PC-9 (cell line): ENCODE measurements at regions not wholly inside any gene's neighbourhood (a gene's known extent, or its start where the extent isn't known, plus 50 kb on each side); places are given as distances from the start of the nearest gene placed in this dataset.

Experiments used
- BruUV-seq: library from RNA; stranded (reverse); fragments of 400-500 nt; replicated peaks from 2 replicates; lab custom pipeline; 2021; lab: Mats Ljungman, UMichigan
- CTCF ChIA-PET: fragments of 300-600 bp; sonication (Branson Sonifier 250); formaldehyde crosslinking; loops from one replicate; lab custom pipeline; 2022; ENCODE audit warnings: antibody characterized with exemption; lab: Charles Lee
- POLR2A ChIA-PET: fragments of 300-600 bp; sonication (Branson Sonifier 250); formaldehyde crosslinking; loops from one replicate; lab custom pipeline; 2022; ENCODE audit warnings: antibody characterized with exemption; ENCODE audit not compliant: unreplicated experiment; lab: Charles Lee
- DNase-seq, 2 experiments: peaks; one replicate each; pipeline versions ENCODE4 v3.0.0 to v3.0.0-alpha.2; 2015 to 2022; ENCODE audit warnings: mixed read lengths in 1 of 2
- H2AFZ ChIP-seq: fragments of 200-600 bp; sonication (generic); 2 replicates; pipeline ENCODE4 v1.8.1; 2017; ENCODE audit warnings: antibody characterized with exemption
- H3F3A ChIP-seq: fragments of 200-600 bp; sonication (generic); 2 replicates; pipeline ENCODE4 v1.8.1; 2017; ENCODE audit warnings: antibody characterized with exemption, mild to moderate bottlenecking, low read depth; ENCODE audit not compliant: insufficient read depth
- H3K27ac ChIP-seq: fragments of 200-600 bp; sonication (generic); 2 replicates; pipeline ENCODE4 v1.6.1; 2016; ENCODE audit warnings: mixed run types
- H3K27me3 ChIP-seq: fragments of 200-600 bp; sonication (generic); 2 replicates; pipeline ENCODE4 v1.6.1; 2016; ENCODE audit warnings: low read depth, mixed run types; ENCODE audit not compliant: insufficient read depth
- H3K36me3 ChIP-seq: fragments of 200-600 bp; sonication (generic); 2 replicates; pipeline ENCODE4 v1.6.1; 2016; ENCODE audit warnings: low read depth, mixed run types
- H3K4me1 ChIP-seq: fragments of 200-600 bp; sonication (generic); replicated peaks from 2 replicates; pipeline ENCODE4 v1.6.1; 2016; ENCODE audit warnings: mixed run types; ENCODE audit not compliant: insufficient read depth
- H3K4me2 ChIP-seq: fragments of 200-600 bp; sonication (generic); 2 replicates; pipeline ENCODE4 v1.6.1; 2017; ENCODE audit warnings: mixed run types
- H3K4me3 ChIP-seq: fragments of 200-600 bp; sonication (generic); 2 replicates; pipeline ENCODE4 v1.6.1; 2016; ENCODE audit warnings: mixed run types
- H3K79me2 ChIP-seq: fragments of 200-600 bp; sonication (generic); 2 replicates; pipeline ENCODE4 v1.6.1; 2017; ENCODE audit warnings: low read depth, mixed run types
- H3K9me2 ChIP-seq: fragments of 200-600 bp; sonication (generic); 2 replicates; pipeline ENCODE4 v1.8.1; 2017; ENCODE audit warnings: mild to moderate bottlenecking; ENCODE audit not compliant: insufficient read depth
- H3K9me3 ChIP-seq: fragments of 200-600 bp; sonication (generic); 2 replicates; pipeline ENCODE4 v1.8.1; 2016; ENCODE audit warnings: low read depth; ENCODE audit not compliant: insufficient read depth
- H4K20me1 ChIP-seq: fragments of 200-600 bp; sonication (generic); 2 replicates; pipeline ENCODE4 v1.8.1; 2017; ENCODE audit not compliant: insufficient read depth
- CTCF ChIP-seq: fragments of 200-600 bp; sonication (generic); conservative IDR thresholded peaks from 2 replicates; pipeline ENCODE4 v1.6.1; 2017; ENCODE audit warnings: mixed run types, antibody characterized with exemption, mild to moderate bottlenecking, moderate library complexity
- EZH2 ChIP-seq: fragments of 200-600 bp; sonication (generic); IDR thresholded peaks from 2 replicates; pipeline ENCODE4 v1.8.0; 2017; ENCODE audit warnings: antibody characterized with exemption, low read depth
- intact Hi-C: fragments of 100-400 bp; cut with micrococcal nuclease; formaldehyde crosslinking; loops from one replicate; pipeline ENCODE4 v1.10.0; 2022; ENCODE audit not compliant: unreplicated experiment

- POLR2A ChIA-PET = no interaction called here
- H3K4me3 ChIP-seq = no peak overlapping the region
Observed at GRCh38 chr22:27573280-27574001, 228.1 kb downstream of the MN1 start.

GRCh38 chr22:27574002-27574366 lies 227.6 kb downstream of the MN1 start:
- no TSS peak for BruUV-seq
- Histone ChIP-seq H2AFZ (no peak overlapping the region), H3F3A (no peaks in the 10 kb centered on the region), H3K9me3 (no peaks in the 10 kb centered on the region), H3K4me2 (no peak overlapping the region), H3K9me2 (no peaks in the 10 kb centered on the region), H3K79me2 (no peaks in the 10 kb centered on the region), H4K20me1 (no peaks in the 10 kb centered on the region), H3K36me3 (no peaks in the 10 kb centered on the region), H3K4me3 (no peak overlapping the region), H3K4me1 (no peaks in the 10 kb centered on the region), H3K27ac (no peak overlapping the region), H3K27me3 (peaks cover 15% of the 10 kb centered on the region; the same call in 1 of the 2 replicates)
- ChIA-PET CTCF (no interaction called here), POLR2A (no interaction called here)
- no peak for DNase-seq
- TF ChIP-seq EZH2 (no peak), CTCF (no peak)
- intact Hi-C loops = no loop called here

More at GRCh38 chr22:27573280-27574001, 228.1 kb downstream of the MN1 start:
- Histone ChIP-seq H3K4me1 (no peaks in the 10 kb centered on the region), H3K27ac (no peak overlapping the region), H3F3A (no peaks in the 10 kb centered on the region), H2AFZ (no peak overlapping the region), H3K9me3 (no peaks in the 10 kb centered on the region), H3K9me2 (no peaks in the 10 kb centered on the region), H3K4me2 (no peak overlapping the region), H3K27me3 (peaks cover 15% of the 10 kb centered on the region; the same call in 1 of the 2 replicates), H4K20me1 (no peaks in the 10 kb centered on the region), H3K79me2 (no peaks in the 10 kb centered on the region), H3K36me3 (no peaks in the 10 kb centered on the region)
- intact Hi-C loops = no loop called here
- BruUV-seq = no TSS peak
- no peak for DNase-seq
- no peak for TF ChIP-seq EZH2
- TF ChIP-seq CTCF = no peak
- CTCF ChIA-PET = no interaction called here

- no peak overlapping the region for H2AFZ ChIP-seq
- no peak overlapping the region for H3K27ac ChIP-seq
- H3K9me3 ChIP-seq = no peaks in the 10 kb centered on the region
- no peaks in the 10 kb centered on the region for H3K79me2 ChIP-seq
- no peaks in the 10 kb centered on the region for H3K36me3 ChIP-seq
- H3F3A ChIP-seq = no peaks in the 10 kb centered on the region
- ChIA-PET POLR2A (interaction anchor here (0.9 kb wide), 1 partner anchor 1466 kb away, joined by 3 read pairs; no protein-coding TSS in a partner anchor), CTCF (no interaction called here)
- intact Hi-C loops = no loop called here
- no peak overlapping the region for H3K4me3 ChIP-seq
- TF ChIP-seq CTCF (no peak), EZH2 (no peak)
- no peak overlapping the region for H3K4me2 ChIP-seq
- H3K4me1 ChIP-seq = no peaks in the 10 kb centered on the region
- no peak for DNase-seq
- no peaks in the 10 kb centered on the region for H4K20me1 ChIP-seq
- H3K9me2 ChIP-seq = no peaks in the 10 kb centered on the region
- peaks cover 15% of the 10 kb centered on the region; the same call in 1 of the 2 replicates for H3K27me3 ChIP-seq
- BruUV-seq = no TSS peak
Observed at GRCh38 chr22:27574651-27575050, 226.9 kb downstream of the MN1 start.
